ENCODE measurements at regions not wholly inside any gene's neighbourhood (a gene's known extent, or its start where the extent isn't known, plus 50 kb on each side); places are given as distances from the start of the nearest gene placed in this dataset.

DNA sequence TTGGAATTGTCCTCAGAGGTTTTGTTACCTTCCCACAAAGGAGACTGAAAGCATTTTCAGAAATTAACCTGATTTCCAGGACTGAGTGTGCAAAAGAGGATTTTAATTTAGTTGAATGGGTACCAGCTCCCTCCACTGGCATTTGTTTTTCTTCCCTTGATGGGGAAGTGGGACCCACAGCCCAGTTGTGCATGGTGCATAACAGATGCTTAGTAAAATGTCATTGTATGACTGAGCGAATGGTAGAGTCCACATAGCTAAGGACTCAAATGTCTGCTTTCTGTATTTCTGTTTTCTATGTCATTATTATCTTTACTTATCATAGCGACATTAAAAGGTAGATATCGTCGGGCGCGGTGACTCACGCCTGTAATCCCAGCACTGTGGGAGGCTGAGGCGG is 75.5 kb upstream of the RAPH1 start:
- H2AFZ ChIP-seq (ENCODE audit: low read depth, low read length, severe bottlenecking) = no peak overlapping the region
- no peaks in the 10 kb centered on the region for H3K9me2 ChIP-seq (replicated peaks; ENCODE audit: insufficient read depth, low read length)
- no peaks in the 10 kb centered on the region for H3K36me3 ChIP-seq (ENCODE audit: low read length)
- no peak overlapping the region for H3K27ac ChIP-seq (ENCODE audit: low read depth, low read length)
- TF ChIP-seq EZH2phosphoT487 (conservative IDR thresholded peaks at IDR 0.05; ENCODE audit: low read length) = no peak
- TF ChIP-seq, protein P1, sequence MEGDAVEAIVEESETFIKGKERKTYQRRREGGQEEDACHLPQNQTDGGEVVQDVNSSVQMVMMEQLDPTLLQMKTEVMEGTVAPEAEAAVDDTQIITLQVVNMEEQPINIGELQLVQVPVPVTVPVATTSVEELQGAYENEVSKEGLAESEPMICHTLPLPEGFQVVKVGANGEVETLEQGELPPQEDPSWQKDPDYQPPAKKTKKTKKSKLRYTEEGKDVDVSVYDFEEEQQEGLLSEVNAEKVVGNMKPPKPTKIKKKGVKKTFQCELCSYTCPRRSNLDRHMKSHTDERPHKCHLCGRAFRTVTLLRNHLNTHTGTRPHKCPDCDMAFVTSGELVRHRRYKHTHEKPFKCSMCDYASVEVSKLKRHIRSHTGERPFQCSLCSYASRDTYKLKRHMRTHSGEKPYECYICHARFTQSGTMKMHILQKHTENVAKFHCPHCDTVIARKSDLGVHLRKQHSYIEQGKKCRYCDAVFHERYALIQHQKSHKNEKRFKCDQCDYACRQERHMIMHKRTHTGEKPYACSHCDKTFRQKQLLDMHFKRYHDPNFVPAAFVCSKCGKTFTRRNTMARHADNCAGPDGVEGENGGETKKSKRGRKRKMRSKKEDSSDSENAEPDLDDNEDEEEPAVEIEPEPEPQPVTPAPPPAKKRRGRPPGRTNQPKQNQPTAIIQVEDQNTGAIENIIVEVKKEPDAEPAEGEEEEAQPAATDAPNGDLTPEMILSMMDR (IDR thresholded peaks at IDR 0.05; ENCODE audit: insufficient read depth, low read length, poor library complexity, severe bottlenecking) = no peak
- no peaks in the 10 kb centered on the region for H3K9me3 ChIP-seq (ENCODE audit: insufficient read depth, low read length)
- H3K79me2 ChIP-seq (ENCODE audit: insufficient read depth, low read length) = no peaks in the 10 kb centered on the region
- H3K4me2 ChIP-seq (ENCODE audit: low read depth, low read length, poor library complexity, severe bottlenecking) = no peak overlapping the region
- H3K4me3 ChIP-seq (ENCODE audit: insufficient read depth, low read length, poor library complexity, severe bottlenecking) = no peak overlapping the region
- H3K27me3 ChIP-seq (ENCODE audit: low read length) = no peaks in the 10 kb centered on the region
- H3F3A ChIP-seq (ENCODE audit: insufficient read depth) = no peaks in the 10 kb centered on the region
- no peak overlapping the region for H3K9ac ChIP-seq (ENCODE audit: low read length)
- H4K20me1 ChIP-seq (ENCODE audit: low read depth, low read length) = no peaks in the 10 kb centered on the region

GRCh38 chr2:203612246-203612645 is 77.1 kb upstream of the RAPH1 start:
- Histone ChIP-seq H3K9ac (ENCODE audit: low read length) (no peak overlapping the region), H3K9me2 (replicated peaks; ENCODE audit: insufficient read depth, low read length) (no peaks in the 10 kb centered on the region), H3K79me2 (ENCODE audit: insufficient read depth, low read length) (no peaks in the 10 kb centered on the region), H3K4me3 (ENCODE audit: insufficient read depth, low read length, poor library complexity, severe bottlenecking) (no peak overlapping the region), H4K20me1 (ENCODE audit: low read depth, low read length) (no peaks in the 10 kb centered on the region), H3K27me3 (ENCODE audit: low read length) (no peaks in the 10 kb centered on the region), H2AFZ (ENCODE audit: low read depth, low read length, severe bottlenecking) (no peak overlapping the region), H3K4me2 (ENCODE audit: low read depth, low read length, poor library complexity, severe bottlenecking) (no peak overlapping the region), H3K27ac (ENCODE audit: low read depth, low read length) (no peak overlapping the region), H3F3A (ENCODE audit: insufficient read depth) (no peaks in the 10 kb centered on the region), H3K9me3 (ENCODE audit: insufficient read depth, low read length) (no peaks in the 10 kb centered on the region), H3K36me3 (ENCODE audit: low read length) (no peaks in the 10 kb centered on the region)
- TF ChIP-seq, protein P1 (IDR thresholded peaks at IDR 0.05; ENCODE audit: insufficient read depth, low read length, poor library complexity, severe bottlenecking) = no peak
- no peak for TF ChIP-seq EZH2phosphoT487 (conservative IDR thresholded peaks at IDR 0.05; ENCODE audit: low read length)

DNA sequence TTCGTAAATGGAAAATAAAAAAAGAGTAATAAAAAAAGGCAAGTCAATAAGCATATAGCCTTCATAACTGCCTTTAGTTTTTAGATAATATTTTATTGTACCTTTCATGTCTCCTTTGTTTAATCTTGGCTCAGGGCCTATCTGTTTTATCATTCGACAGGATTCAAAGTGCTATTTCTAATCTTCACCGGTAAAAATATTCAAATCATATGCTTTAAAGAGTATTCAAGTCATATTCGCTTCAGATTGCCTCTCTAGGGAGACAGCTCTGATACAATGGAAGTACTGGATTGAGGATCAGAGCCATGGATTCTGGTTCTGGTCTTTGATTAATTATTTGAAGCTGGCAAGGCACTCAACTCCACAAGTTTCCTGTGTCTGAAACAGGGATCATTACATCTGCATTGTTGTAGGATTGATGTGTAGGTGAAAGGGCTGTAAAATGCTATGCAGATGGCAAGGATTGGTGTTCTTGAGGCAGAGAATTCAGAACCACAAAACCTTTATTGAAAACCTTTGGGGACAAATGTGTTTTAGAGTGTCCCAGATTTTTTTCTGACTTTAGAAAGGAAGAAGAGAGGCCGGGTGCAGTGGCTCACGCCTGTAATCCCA is 84.3 kb upstream of the RAPH1 start:
- no peaks in the 10 kb centered on the region for H3K9me2 ChIP-seq (replicated peaks; ENCODE audit: insufficient read depth, low read length)
- no peaks in the 10 kb centered on the region for H4K20me1 ChIP-seq (ENCODE audit: low read depth, low read length)
- no peaks in the 10 kb centered on the region for H3K9me3 ChIP-seq (ENCODE audit: insufficient read depth, low read length)
- H3K27me3 ChIP-seq (ENCODE audit: low read length) = no peaks in the 10 kb centered on the region
- H2AFZ ChIP-seq (ENCODE audit: low read depth, low read length, severe bottlenecking) = no peak overlapping the region
- H3K36me3 ChIP-seq (ENCODE audit: low read length) = no peaks in the 10 kb centered on the region
- H3K9ac ChIP-seq (ENCODE audit: low read length) = no peak overlapping the region
- H3K4me3 ChIP-seq (ENCODE audit: insufficient read depth, low read length, poor library complexity, severe bottlenecking) = no peak overlapping the region
- no peaks in the 10 kb centered on the region for H3F3A ChIP-seq (ENCODE audit: insufficient read depth)
- no peak overlapping the region for H3K27ac ChIP-seq (ENCODE audit: low read depth, low read length)
- no peaks in the 10 kb centered on the region for H3K79me2 ChIP-seq (ENCODE audit: insufficient read depth, low read length)
- TF ChIP-seq EZH2phosphoT487 (conservative IDR thresholded peaks at IDR 0.05; ENCODE audit: low read length) = no peak
- TF ChIP-seq, protein P1 (IDR thresholded peaks at IDR 0.05; ENCODE audit: insufficient read depth, low read length, poor library complexity, severe bottlenecking) = no peak
- no peak overlapping the region for H3K4me2 ChIP-seq (ENCODE audit: low read depth, low read length, poor library complexity, severe bottlenecking)

Data from SU-DHL-6 (cell line).